ENCODE measurements at regions not wholly inside any gene's neighbourhood (a gene's known extent, or its start where the extent isn't known, plus 50 kb on each side); places are given as distances from the start of the nearest gene placed in this dataset.

DNA sequence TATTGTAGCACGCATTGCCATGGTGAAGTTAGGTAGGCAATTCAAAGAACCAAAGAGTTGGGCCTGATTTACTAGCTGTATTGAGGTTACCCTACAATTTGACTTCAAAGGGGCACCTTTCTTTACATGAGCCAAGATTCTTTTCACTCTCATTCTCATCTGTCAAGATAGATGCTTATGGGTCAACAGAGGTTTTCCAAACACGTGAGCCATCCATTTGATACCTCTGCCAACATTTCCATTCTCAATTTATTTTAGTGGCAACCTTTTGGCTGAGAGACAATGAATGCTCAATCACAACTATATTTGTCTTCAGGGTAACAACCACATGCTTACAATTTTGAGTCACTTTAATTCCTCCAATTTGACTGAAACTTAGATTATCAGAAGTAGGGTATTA is 370.6 kb upstream of the CDH20 start (continued):
- TF ChIP-seq, protein P1, sequence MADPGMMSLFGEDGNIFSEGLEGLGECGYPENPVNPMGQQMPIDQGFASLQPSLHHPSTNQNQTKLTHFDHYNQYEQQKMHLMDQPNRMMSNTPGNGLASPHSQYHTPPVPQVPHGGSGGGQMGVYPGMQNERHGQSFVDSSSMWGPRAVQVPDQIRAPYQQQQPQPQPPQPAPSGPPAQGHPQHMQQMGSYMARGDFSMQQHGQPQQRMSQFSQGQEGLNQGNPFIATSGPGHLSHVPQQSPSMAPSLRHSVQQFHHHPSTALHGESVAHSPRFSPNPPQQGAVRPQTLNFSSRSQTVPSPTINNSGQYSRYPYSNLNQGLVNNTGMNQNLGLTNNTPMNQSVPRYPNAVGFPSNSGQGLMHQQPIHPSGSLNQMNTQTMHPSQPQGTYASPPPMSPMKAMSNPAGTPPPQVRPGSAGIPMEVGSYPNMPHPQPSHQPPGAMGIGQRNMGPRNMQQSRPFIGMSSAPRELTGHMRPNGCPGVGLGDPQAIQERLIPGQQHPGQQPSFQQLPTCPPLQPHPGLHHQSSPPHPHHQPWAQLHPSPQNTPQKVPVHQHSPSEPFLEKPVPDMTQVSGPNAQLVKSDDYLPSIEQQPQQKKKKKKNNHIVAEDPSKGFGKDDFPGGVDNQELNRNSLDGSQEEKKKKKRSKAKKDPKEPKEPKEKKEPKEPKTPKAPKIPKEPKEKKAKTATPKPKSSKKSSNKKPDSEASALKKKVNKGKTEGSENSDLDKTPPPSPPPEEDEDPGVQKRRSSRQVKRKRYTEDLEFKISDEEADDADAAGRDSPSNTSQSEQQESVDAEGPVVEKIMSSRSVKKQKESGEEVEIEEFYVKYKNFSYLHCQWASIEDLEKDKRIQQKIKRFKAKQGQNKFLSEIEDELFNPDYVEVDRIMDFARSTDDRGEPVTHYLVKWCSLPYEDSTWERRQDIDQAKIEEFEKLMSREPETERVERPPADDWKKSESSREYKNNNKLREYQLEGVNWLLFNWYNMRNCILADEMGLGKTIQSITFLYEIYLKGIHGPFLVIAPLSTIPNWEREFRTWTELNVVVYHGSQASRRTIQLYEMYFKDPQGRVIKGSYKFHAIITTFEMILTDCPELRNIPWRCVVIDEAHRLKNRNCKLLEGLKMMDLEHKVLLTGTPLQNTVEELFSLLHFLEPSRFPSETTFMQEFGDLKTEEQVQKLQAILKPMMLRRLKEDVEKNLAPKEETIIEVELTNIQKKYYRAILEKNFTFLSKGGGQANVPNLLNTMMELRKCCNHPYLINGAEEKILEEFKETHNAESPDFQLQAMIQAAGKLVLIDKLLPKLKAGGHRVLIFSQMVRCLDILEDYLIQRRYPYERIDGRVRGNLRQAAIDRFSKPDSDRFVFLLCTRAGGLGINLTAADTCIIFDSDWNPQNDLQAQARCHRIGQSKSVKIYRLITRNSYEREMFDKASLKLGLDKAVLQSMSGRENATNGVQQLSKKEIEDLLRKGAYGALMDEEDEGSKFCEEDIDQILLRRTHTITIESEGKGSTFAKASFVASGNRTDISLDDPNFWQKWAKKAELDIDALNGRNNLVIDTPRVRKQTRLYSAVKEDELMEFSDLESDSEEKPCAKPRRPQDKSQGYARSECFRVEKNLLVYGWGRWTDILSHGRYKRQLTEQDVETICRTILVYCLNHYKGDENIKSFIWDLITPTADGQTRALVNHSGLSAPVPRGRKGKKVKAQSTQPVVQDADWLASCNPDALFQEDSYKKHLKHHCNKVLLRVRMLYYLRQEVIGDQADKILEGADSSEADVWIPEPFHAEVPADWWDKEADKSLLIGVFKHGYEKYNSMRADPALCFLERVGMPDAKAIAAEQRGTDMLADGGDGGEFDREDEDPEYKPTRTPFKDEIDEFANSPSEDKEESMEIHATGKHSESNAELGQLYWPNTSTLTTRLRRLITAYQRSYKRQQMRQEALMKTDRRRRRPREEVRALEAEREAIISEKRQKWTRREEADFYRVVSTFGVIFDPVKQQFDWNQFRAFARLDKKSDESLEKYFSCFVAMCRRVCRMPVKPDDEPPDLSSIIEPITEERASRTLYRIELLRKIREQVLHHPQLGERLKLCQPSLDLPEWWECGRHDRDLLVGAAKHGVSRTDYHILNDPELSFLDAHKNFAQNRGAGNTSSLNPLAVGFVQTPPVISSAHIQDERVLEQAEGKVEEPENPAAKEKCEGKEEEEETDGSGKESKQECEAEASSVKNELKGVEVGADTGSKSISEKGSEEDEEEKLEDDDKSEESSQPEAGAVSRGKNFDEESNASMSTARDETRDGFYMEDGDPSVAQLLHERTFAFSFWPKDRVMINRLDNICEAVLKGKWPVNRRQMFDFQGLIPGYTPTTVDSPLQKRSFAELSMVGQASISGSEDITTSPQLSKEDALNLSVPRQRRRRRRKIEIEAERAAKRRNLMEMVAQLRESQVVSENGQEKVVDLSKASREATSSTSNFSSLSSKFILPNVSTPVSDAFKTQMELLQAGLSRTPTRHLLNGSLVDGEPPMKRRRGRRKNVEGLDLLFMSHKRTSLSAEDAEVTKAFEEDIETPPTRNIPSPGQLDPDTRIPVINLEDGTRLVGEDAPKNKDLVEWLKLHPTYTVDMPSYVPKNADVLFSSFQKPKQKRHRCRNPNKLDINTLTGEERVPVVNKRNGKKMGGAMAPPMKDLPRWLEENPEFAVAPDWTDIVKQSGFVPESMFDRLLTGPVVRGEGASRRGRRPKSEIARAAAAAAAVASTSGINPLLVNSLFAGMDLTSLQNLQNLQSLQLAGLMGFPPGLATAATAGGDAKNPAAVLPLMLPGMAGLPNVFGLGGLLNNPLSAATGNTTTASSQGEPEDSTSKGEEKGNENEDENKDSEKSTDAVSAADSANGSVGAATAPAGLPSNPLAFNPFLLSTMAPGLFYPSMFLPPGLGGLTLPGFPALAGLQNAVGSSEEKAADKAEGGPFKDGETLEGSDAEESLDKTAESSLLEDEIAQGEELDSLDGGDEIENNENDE (IDR thresholded peaks at IDR 0.05; ENCODE audit: insufficient replicate concordance, low read length) = no peak

Measured in H1 (cell line).